ENCODE measurements at regions not wholly inside any gene's neighbourhood (a gene's known extent, or its start where the extent isn't known, plus 50 kb on each side); places are given as distances from the start of the nearest gene placed in this dataset.

DNA sequence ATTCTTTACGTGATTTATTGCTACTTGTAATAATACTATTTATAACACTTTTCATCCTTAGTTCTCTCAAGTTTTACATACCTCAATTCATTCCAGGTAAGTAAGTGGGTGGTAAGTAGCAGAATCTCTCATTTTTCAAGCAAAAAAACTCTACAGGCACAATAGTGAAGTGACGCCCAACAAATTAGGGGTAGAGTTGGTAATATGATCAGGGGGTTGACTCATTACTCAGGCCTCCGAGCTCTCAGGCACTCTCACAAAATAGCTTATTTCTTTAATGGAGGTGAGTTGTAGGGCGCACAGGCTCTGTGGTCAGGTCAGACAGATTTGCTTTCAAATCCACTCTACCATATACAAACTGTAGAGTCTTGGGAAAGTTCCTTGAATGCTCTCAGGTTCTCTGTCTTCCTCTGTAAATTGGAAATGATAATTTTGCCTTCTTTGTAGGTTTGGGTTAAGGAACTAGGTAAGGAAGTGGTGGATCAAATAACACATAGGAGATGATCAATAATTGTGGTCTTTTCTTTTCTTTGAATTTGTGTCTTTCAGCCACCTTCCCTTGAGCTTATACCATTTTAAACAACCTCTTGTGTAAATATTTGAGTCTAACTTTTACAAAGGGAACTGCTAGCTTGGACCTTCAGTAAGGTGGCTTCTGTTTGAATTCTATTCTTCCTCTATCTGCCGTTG is 134.9 kb upstream of the LEF1 start:
- Histone ChIP-seq H3K27ac (no peak overlapping the region), H3K36me3 (no peaks in the 10 kb centered on the region), H3K9me3 (no peaks in the 10 kb centered on the region), H3K4me1 (no peaks in the 10 kb centered on the region), H3K27me3 (no peaks in the 10 kb centered on the region), H3K4me3 (no peak overlapping the region)
- TF ChIP-seq POLR2AphosphoS5 (IDR thresholded peaks at IDR 0.05), result no peak
- no peak for TF ChIP-seq POLR2A (IDR thresholded peaks at IDR 0.05)
- TF ChIP-seq, protein P1, sequence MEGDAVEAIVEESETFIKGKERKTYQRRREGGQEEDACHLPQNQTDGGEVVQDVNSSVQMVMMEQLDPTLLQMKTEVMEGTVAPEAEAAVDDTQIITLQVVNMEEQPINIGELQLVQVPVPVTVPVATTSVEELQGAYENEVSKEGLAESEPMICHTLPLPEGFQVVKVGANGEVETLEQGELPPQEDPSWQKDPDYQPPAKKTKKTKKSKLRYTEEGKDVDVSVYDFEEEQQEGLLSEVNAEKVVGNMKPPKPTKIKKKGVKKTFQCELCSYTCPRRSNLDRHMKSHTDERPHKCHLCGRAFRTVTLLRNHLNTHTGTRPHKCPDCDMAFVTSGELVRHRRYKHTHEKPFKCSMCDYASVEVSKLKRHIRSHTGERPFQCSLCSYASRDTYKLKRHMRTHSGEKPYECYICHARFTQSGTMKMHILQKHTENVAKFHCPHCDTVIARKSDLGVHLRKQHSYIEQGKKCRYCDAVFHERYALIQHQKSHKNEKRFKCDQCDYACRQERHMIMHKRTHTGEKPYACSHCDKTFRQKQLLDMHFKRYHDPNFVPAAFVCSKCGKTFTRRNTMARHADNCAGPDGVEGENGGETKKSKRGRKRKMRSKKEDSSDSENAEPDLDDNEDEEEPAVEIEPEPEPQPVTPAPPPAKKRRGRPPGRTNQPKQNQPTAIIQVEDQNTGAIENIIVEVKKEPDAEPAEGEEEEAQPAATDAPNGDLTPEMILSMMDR (IDR thresholded peaks at IDR 0.05), result no peak
- no peak for TF ChIP-seq EP300 (IDR thresholded peaks at IDR 0.05)
- ATAC-seq (ENCODE audit: low FRiP score in 2 of 2), result no peak
- DNase-seq, result no peak
- WGBS, 2 donors, result 75 to 79% methylated on average over 5 of the region's 5 CpGs

DNA sequence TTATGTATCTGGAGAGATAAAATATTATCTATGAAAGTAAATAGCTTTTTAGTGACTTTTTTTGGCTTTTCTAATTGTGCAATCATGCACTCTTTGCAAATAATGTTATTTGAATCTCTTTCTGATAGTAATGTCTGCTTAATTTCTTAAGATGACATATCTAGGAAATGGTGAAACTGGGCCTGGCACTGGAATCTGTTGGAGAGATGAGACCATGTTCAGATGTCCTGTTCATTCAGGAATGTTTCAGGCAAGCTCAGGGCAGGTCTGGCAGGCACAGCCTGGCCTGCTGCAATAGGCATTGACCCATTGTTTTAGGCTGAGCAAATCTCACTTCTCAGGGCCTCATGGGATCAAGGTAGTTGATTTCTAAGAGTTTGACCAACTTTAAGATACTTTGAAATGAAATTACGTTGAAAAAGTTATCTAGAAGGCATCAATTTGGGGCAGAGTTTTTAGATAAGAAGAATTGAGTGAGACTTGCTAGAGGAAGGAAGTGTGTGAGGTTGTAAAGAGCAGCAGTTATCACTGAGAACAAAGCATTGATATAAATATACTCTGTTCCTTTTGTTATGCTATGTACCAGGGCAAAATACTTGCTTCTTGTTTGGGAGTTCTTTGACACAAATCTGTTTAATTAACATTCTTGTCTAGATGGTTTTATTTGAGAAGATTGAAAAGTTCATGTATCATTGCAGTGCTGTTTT is 133.0 kb upstream of the LEF1 start:
- WGBS, 2 donors, result 29 to 38% methylated on average over 1 of the region's 1 CpG
- Histone ChIP-seq H3K4me1 (no peaks in the 10 kb centered on the region), H3K36me3 (no peaks in the 10 kb centered on the region), H3K27me3 (no peaks in the 10 kb centered on the region), H3K27ac (no peak overlapping the region), H3K9me3 (no peaks in the 10 kb centered on the region), H3K4me3 (no peak overlapping the region)
- ATAC-seq (ENCODE audit: low FRiP score in 2 of 2) (no peak), DNase-seq (no peak)
- TF ChIP-seq, protein P1 (IDR thresholded peaks at IDR 0.05), result no peak
- TF ChIP-seq POLR2A (IDR thresholded peaks at IDR 0.05) (no peak), POLR2AphosphoS5 (IDR thresholded peaks at IDR 0.05) (no peak), EP300 (IDR thresholded peaks at IDR 0.05) (no peak)

DNA sequence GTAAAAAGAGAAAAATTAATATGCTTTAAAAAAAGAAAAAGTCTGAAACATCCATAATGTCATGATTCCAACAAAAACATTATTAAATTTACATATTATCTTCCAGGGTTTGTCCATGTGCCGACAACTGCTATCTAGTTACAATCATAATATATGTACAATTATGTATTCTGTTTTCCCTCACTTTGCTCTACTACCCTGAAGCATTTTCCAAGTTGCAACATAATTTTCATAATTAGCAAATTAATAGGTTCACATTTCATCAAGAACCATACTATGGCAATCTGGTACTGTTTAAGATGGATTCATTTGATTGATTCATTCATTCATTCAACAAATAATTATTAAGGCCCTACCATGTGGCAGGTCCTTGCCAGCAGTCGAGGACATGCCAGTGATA is 128.9 kb upstream of the LEF1 start:
- DNase-seq (no peak), ATAC-seq (ENCODE audit: low FRiP score in 2 of 2) (no peak)
- H3K4me1 ChIP-seq, result no peaks in the 10 kb centered on the region
- 90 to 95% methylated on average over 2 of the region's 2 CpGs for WGBS, 2 donors
- H3K27ac ChIP-seq, result no peak overlapping the region
- H3K27me3 ChIP-seq, result no peaks in the 10 kb centered on the region
- no peak overlapping the region for H3K4me3 ChIP-seq
- H3K36me3 ChIP-seq, result no peaks in the 10 kb centered on the region
- no peaks in the 10 kb centered on the region for H3K9me3 ChIP-seq
- TF ChIP-seq EP300 (IDR thresholded peaks at IDR 0.05) (no peak), POLR2A (IDR thresholded peaks at IDR 0.05) (no peak), POLR2AphosphoS5 (IDR thresholded peaks at IDR 0.05) (no peak)
- TF ChIP-seq, protein P1 (IDR thresholded peaks at IDR 0.05), result no peak

DNA sequence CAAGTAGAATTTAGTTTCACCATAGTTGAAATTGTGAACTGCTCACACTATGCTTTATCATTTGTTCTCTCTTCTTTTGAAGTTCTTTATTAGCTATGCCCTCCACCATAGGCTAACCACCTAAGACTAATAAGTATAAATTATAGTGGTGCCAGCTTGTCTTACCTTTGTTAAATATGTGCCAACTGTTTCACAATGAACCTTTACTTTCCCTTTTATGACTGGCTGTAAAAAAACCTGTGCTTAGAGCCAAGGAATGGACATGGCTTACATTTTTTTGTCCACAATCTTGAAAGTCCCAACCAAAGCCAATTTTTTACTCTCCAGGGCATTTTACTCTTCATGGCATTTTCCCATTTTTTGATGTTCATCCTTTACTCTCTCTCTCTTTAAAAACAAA is 123.5 kb upstream of the LEF1 start:
- H3K27ac ChIP-seq, result no peak overlapping the region
- no peak for DNase-seq

More for the DNA sequence above, 123.5 kb upstream of the LEF1 start:
- Histone ChIP-seq H3K4me3 (no peak overlapping the region), H3K9me3 (no peaks in the 10 kb centered on the region), H3K4me1 (no peaks in the 10 kb centered on the region), H3K27me3 (no peaks in the 10 kb centered on the region), H3K36me3 (no peaks in the 10 kb centered on the region)
- no peak for ATAC-seq (ENCODE audit: low FRiP score in 2 of 2)
- TF ChIP-seq EP300 (IDR thresholded peaks at IDR 0.05), result no peak
- TF ChIP-seq POLR2AphosphoS5 (IDR thresholded peaks at IDR 0.05), result no peak
- TF ChIP-seq, protein P1 (IDR thresholded peaks at IDR 0.05), result no peak
- TF ChIP-seq POLR2A (IDR thresholded peaks at IDR 0.05), result no peak
